WERI-Rb-1 (cell line): ENCODE measurements at regions not wholly inside any gene's neighbourhood (a gene's known extent, or its start where the extent isn't known, plus 50 kb on each side); places are given as distances from the start of the nearest gene placed in this dataset.
"Not testable (repeated sequence)": the region's sequence is repeated elsewhere in the genome, so short reads cannot be mapped to it uniquely, and the experiment has no call there.

Experiments
- DNase-seq: peaks from one replicate; pipeline ENCODE4 v3.0.0-alpha.2; 2020
- H3K27ac ChIP-seq: fragments of 250-450 bp; sonication (Bioruptor Pico); 2 replicates; pipeline ENCODE4 v1.5.1; 2020; ENCODE audit warnings: mild to moderate bottlenecking, moderate library complexity
- H3K27me3 ChIP-seq: fragments of 250-450 bp; sonication (Bioruptor Pico); 2 replicates; pipeline ENCODE4 v1.5.1; 2021; ENCODE audit warnings: mild to moderate bottlenecking, low read depth, moderate library complexity; ENCODE audit not compliant: insufficient read depth, severe bottlenecking
- H3K36me3 ChIP-seq: fragments of 250-450 bp; sonication (Bioruptor Pico); 2 replicates; pipeline ENCODE4 v1.5.1; 2020; ENCODE audit warnings: mild to moderate bottlenecking, moderate library complexity
- H3K4me3 ChIP-seq: 2 replicates; pipeline ENCODE4 v1.5.1; 2011; ENCODE audit warnings: low read depth, mild to moderate bottlenecking, control low read depth, low read length
- H3K9me3 ChIP-seq: fragments of 250-450 bp; sonication (Bioruptor Pico); 2 replicates; pipeline ENCODE4 v1.5.1; 2021; ENCODE audit warnings: mild to moderate bottlenecking, moderate library complexity; ENCODE audit not compliant: severe bottlenecking
- CTCF ChIP-seq: IDR thresholded peaks from 2 replicates; pipeline ENCODE4 v1.5.1; 2011; ENCODE audit warnings: low read depth, mild to moderate bottlenecking, control low read depth, inconsistent platforms, low read length

GRCh38 chr5:92703976-92704375, 877.0 kb downstream of the NR2F1-AS1 start:
- Histone ChIP-seq H3K27me3 (no peaks in the 10 kb centered on the region), H3K9me3 (no peaks in the 10 kb centered on the region), H3K36me3 (no peaks in the 10 kb centered on the region), H3K4me3 (no peak overlapping the region), H3K27ac (no peak overlapping the region)
- no peak for TF ChIP-seq CTCF
- no peak for DNase-seq

GRCh38 chr5:92695123-92696003, 885.7 kb downstream of the NR2F1-AS1 start:
- H3K27ac ChIP-seq = no peak overlapping the region

GRCh38 chr5:92694067-92694466, 887.0 kb downstream of the NR2F1-AS1 start:
- H3K36me3 ChIP-seq = no peaks in the 10 kb centered on the region
- peaks cover 3% of the 10 kb centered on the region for H3K9me3 ChIP-seq
- TF ChIP-seq CTCF = no peak
- no peak overlapping the region for H3K4me3 ChIP-seq
- no peaks in the 10 kb centered on the region for H3K27me3 ChIP-seq
- DNase-seq = no peak
- H3K27ac ChIP-seq = no peak overlapping the region

More at GRCh38 chr5:92695123-92696003, 885.7 kb downstream of the NR2F1-AS1 start:
- Histone ChIP-seq H3K36me3 (no peaks in the 10 kb centered on the region), H3K9me3 (peaks cover 3% of the 10 kb centered on the region), H3K4me3 (no peak overlapping the region), H3K27me3 (no peaks in the 10 kb centered on the region)
- TF ChIP-seq CTCF = no peak
- DNase-seq = no peak

- not testable (repeated sequence) for H3K27ac ChIP-seq, H3K4me3 ChIP-seq, H3K9me3 ChIP-seq, H3K36me3 ChIP-seq, DNase-seq, H3K27me3 ChIP-seq
Observed at GRCh38 chr5:92691955-92692354, 889.1 kb downstream of the NR2F1-AS1 start.

GRCh38 chr5:92687821-92688722, 892.9 kb downstream of the NR2F1-AS1 start:
- H3K36me3 ChIP-seq = no peaks in the 10 kb centered on the region
- H3K4me3 ChIP-seq = no peak overlapping the region
- H3K9me3 ChIP-seq = peaks cover 3% of the 10 kb centered on the region
- DNase-seq = peak; percentile 25
- TF ChIP-seq CTCF = peak; percentile 40; the same call in 1 of the 2 replicates
- H3K27me3 ChIP-seq = no peaks in the 10 kb centered on the region
- no peak overlapping the region for H3K27ac ChIP-seq

- Histone ChIP-seq H3K4me3 (no peak overlapping the region), H3K27me3 (no peaks in the 10 kb centered on the region), H3K9me3 (no peaks in the 10 kb centered on the region), H3K36me3 (no peaks in the 10 kb centered on the region), H3K27ac (no peak overlapping the region)
- 0 out of 2 replicates have a peak, but pooled peaks have one; percentile 10 for TF ChIP-seq CTCF
- no peak for DNase-seq
Observed at GRCh38 chr5:92678640-92679039, 902.4 kb downstream of the NR2F1-AS1 start.
